IPS-20b (cell line): ENCODE measurements at regions not wholly inside any gene's neighbourhood (a gene's known extent, or its start where the extent isn't known, plus 50 kb on each side); places are given as distances from the start of the nearest gene placed in this dataset.
"Not testable (repeated sequence)": the region's sequence is repeated elsewhere in the genome, so short reads cannot be mapped to it uniquely, and the experiment has no call there.

ENCODE experiments used
- H3K27ac ChIP-seq: one replicate; pipeline ENCODE4 v1.5.1; 2013; ENCODE audit warnings: low read length
- H3K27me3 ChIP-seq: 2 replicates; pipeline ENCODE4 v1.6.1; 2013; ENCODE audit warnings: mild to moderate bottlenecking, low read length, inconsistent platforms; ENCODE audit not compliant: insufficient read depth
- H3K36me3 ChIP-seq: 2 replicates; pipeline ENCODE4 v1.6.1; 2013; ENCODE audit warnings: low read depth, mild to moderate bottlenecking, inconsistent platforms, low read length, moderate library complexity; ENCODE audit not compliant: insufficient read depth
- H3K4me1 ChIP-seq: 2 replicates; pipeline ENCODE4 v1.6.1; 2013; ENCODE audit warnings: mild to moderate bottlenecking, control low read depth, inconsistent platforms, low read length, moderate library complexity; ENCODE audit not compliant: insufficient read depth
- H3K4me3 ChIP-seq: 2 replicates; pipeline ENCODE4 v1.5.1; 2013; ENCODE audit warnings: mild to moderate bottlenecking, low read length, inconsistent platforms
- H3K9ac ChIP-seq: 2 replicates; pipeline ENCODE4 v1.6.1; 2013; ENCODE audit warnings: low read depth, mild to moderate bottlenecking, inconsistent platforms, low read length, moderate library complexity
- H3K9me3 ChIP-seq: 2 replicates; pipeline ENCODE4 v1.6.1; 2013; ENCODE audit warnings: mild to moderate bottlenecking, low read depth, low read length, inconsistent platforms; ENCODE audit not compliant: insufficient read depth

DNA sequence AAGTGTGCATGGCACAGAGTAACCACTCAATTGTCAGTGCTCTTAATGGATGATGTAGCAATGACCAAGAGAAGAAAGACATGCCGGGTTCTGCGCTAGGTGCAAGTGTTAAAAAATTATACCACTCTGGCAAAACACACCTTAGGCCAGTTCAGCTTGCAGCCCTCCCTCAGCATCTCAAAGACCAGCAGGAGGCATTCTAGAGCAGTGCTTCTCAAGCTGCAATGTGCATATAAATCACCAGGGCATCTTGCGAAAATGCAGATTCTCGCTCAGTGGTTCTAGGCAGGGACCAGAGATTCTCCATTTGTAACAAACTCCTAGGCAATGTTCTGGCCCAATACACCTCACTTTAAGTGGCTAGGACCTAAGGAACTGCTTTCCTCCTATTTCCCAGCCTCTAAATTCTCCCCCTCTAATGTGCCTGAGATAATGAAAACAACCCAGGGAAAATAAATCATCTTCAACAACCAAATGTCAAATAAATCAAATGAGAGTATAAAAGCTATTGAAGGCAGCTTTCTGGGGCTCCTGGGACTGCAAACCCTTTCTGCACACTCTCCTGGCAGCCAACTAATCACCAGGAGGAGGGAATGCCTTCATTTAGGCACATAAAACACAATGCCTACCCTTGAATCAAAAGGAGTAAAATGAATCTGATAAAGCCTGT is 337.2 kb upstream of the API5 start:
- Histone ChIP-seq H3K27ac (no peak overlapping the region), H3K4me3 (no peak overlapping the region), H3K9me3 (no peaks in the 10 kb centered on the region), H3K27me3 (no peaks in the 10 kb centered on the region), H3K9ac (no peak overlapping the region), H3K4me1 (no peaks in the 10 kb centered on the region; the same call in 1 of the 2 replicates), H3K36me3 (no peaks in the 10 kb centered on the region)

GRCh38 chr11:42975180-42975529 is 336.6 kb upstream of the API5 start:
- no peaks in the 10 kb centered on the region for H3K9me3 ChIP-seq
- no peaks in the 10 kb centered on the region; the same call in 1 of the 2 replicates for H3K4me1 ChIP-seq
- no peak overlapping the region for H3K9ac ChIP-seq
- no peak overlapping the region for H3K4me3 ChIP-seq
- H3K27ac ChIP-seq, result no peak overlapping the region
- no peaks in the 10 kb centered on the region for H3K36me3 ChIP-seq
- no peaks in the 10 kb centered on the region for H3K27me3 ChIP-seq

GRCh38 chr11:42976636-42977217 is 335.1 kb upstream of the API5 start:
- H3K27ac ChIP-seq, result no peak overlapping the region
- no peaks in the 10 kb centered on the region; the same call in 1 of the 2 replicates for H3K4me1 ChIP-seq
- no peak overlapping the region for H3K9ac ChIP-seq
- no peaks in the 10 kb centered on the region for H3K9me3 ChIP-seq
- no peaks in the 10 kb centered on the region for H3K36me3 ChIP-seq
- H3K27me3 ChIP-seq, result no peaks in the 10 kb centered on the region
- no peak overlapping the region for H3K4me3 ChIP-seq

DNA sequence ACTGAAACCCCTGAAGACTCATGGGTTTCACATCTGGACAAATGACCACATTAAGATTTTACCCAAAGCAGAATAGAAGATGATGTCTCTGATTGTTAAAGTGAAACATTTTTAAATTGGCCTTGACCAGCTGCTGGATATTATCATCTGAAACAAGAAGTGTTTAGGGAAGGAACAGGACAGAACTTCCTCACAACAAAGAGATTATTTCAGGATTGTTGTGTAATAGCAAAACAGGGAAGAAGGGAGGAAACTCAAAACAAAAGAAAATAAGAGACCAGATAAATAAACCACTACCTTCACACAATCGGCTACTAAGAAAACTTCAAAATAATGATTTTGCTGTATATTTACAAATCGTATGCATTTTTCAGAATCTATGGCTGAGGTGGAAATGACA is 319.2 kb upstream of the API5 start:
- no peaks in the 10 kb centered on the region for H3K4me1 ChIP-seq
- no peak overlapping the region for H3K27ac ChIP-seq
- no peaks in the 10 kb centered on the region for H3K27me3 ChIP-seq
- H3K9ac ChIP-seq, result no peak overlapping the region
- H3K4me3 ChIP-seq, result no peak overlapping the region
- no peaks in the 10 kb centered on the region for H3K9me3 ChIP-seq
- H3K36me3 ChIP-seq, result no peaks in the 10 kb centered on the region

- Histone ChIP-seq H3K36me3 (no peaks in the 10 kb centered on the region), H3K9ac (no peak overlapping the region), H3K4me1 (no peaks in the 10 kb centered on the region), H3K27me3 (no peaks in the 10 kb centered on the region), H3K4me3 (no peak overlapping the region), H3K27ac (no peak overlapping the region), H3K9me3 (no peaks in the 10 kb centered on the region)
Measured at GRCh38 chr11:42996421-42997307, 315.1 kb upstream of the API5 start.

DNA sequence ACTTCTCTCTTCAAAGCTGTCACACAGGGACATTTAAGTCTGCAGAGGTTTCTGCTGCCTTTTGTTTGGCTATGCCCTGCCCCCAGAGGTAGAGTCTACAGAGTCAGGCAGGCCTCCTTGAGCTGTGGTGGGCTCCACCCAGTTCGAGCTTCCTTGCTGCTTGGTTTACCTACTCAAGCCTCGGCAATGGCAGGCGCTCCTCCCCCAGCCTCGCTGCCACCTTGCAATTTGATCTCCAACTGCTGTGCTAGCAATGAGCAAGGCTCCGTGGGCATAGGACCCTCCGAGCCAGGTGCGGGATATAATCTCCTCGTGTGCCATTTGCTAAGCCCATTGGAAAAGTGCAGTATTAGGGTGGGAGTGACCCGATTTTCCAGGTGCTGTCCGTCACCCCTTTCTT is 306.9 kb upstream of the API5 start:
- H3K27me3 ChIP-seq, H3K36me3 ChIP-seq, H3K27ac ChIP-seq, H3K4me3 ChIP-seq, H3K9ac ChIP-seq, H3K4me1 ChIP-seq: not testable (repeated sequence)
- peaks cover 13% of the 10 kb centered on the region; the same call in 1 of the 2 replicates for H3K9me3 ChIP-seq

GRCh38 chr11:43010042-43010441 is 301.8 kb upstream of the API5 start:
- no peak overlapping the region for H3K27ac ChIP-seq
- H3K9me3 ChIP-seq, result peaks cover 9% of the 10 kb centered on the region; the same call in 1 of the 2 replicates
- H3K27me3 ChIP-seq, result no peaks in the 10 kb centered on the region
- no peaks in the 10 kb centered on the region for H3K36me3 ChIP-seq
- H3K9ac ChIP-seq, result no peak overlapping the region
- no peaks in the 10 kb centered on the region for H3K4me1 ChIP-seq
- no peak overlapping the region for H3K4me3 ChIP-seq

DNA sequence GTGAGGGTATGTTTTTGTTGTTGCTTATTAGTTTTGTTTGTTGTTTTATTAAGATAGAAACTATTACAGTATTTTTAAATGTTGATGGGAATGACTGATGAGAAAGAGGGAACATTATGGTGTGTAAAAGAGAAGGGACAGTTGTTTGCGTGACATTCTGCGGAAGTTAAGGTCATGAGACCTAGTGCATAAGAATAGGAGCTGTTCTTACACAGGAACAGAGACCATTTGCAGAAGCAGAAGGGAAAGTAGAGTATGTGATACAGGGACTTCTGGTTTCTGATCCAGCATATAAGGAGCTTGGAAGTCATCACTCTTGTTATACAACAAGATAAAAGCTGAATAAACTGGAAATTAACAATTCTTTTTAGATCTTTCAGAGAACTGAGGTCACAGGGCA is 299.2 kb upstream of the API5 start:
- Histone ChIP-seq H3K36me3 (no peaks in the 10 kb centered on the region), H3K27ac (no peak overlapping the region), H3K4me3 (no peak overlapping the region), H3K9me3 (no peaks in the 10 kb centered on the region), H3K4me1 (no peaks in the 10 kb centered on the region), H3K9ac (no peak overlapping the region), H3K27me3 (no peaks in the 10 kb centered on the region)

GRCh38 chr11:43021466-43021865 is 290.3 kb upstream of the API5 start:
- H3K9ac ChIP-seq, result no peak overlapping the region
- H3K36me3 ChIP-seq, result no peaks in the 10 kb centered on the region
- no peaks in the 10 kb centered on the region for H3K27me3 ChIP-seq

GRCh38 chr11:43034341-43034740 is 277.5 kb upstream of the API5 start:
- Histone ChIP-seq H3K36me3 (no peaks in the 10 kb centered on the region), H3K27me3 (no peaks in the 10 kb centered on the region), H3K9me3 (no peaks in the 10 kb centered on the region), H3K4me1 (no peaks in the 10 kb centered on the region), H3K27ac (no peak overlapping the region), H3K4me3 (no peak overlapping the region), H3K9ac (no peak overlapping the region)

More at GRCh38 chr11:43021466-43021865, 290.3 kb upstream of the API5 start:
- Histone ChIP-seq H3K27ac (no peak overlapping the region), H3K4me1 (no peaks in the 10 kb centered on the region), H3K9me3 (no peaks in the 10 kb centered on the region), H3K4me3 (no peak overlapping the region)

GRCh38 chr11:43035086-43035485 is 276.7 kb upstream of the API5 start:
- H3K27ac ChIP-seq, result no peak overlapping the region
- H3K36me3 ChIP-seq, result no peaks in the 10 kb centered on the region
- no peak overlapping the region for H3K4me3 ChIP-seq
- no peaks in the 10 kb centered on the region for H3K4me1 ChIP-seq
- H3K9me3 ChIP-seq, result no peaks in the 10 kb centered on the region
- H3K27me3 ChIP-seq, result no peaks in the 10 kb centered on the region
- H3K9ac ChIP-seq, result no peak overlapping the region
